ENCODE measurements at regions not wholly inside any gene's neighbourhood (a gene's known extent, or its start where the extent isn't known, plus 50 kb on each side); places are given as distances from the start of the nearest gene placed in this dataset.

DNA sequence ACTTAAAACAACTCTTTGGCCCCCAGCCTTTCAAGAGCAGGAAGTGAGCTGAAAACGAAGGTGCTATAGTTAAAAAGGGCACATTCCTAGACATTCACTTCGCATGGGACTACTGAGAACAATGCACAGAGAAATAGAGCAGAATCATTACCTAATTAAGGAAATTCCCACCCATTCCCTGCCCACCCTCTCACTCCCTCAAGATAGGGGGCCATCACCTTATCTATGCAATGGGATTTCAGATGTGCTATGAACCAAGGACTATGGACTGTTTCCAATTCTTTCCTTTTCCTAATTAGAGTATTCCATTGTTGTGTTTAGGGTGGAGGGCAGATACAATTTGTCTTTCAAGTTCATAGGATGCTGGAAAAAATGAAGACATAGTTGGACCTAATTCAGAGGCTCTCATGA lies 476.8 kb downstream of the CETN3 start:
- ChIA-PET POLR2A (no interaction called here), CTCF (no interaction called here)
- no peaks in the 10 kb centered on the region for H3K27me3 Mint-ChIP-seq
- H3K4me3 Mint-ChIP-seq = no peak overlapping the region
- DNase-seq = no peak
- H3K4me1 Mint-ChIP-seq (ENCODE audit: low read depth) = no peaks in the 10 kb centered on the region
- peaks cover 2% of the 10 kb centered on the region for H3K9me3 Mint-ChIP-seq
- no peaks in the 10 kb centered on the region for H3K36me3 Mint-ChIP-seq
- no peak overlapping the region for H3K27ac Mint-ChIP-seq
- intact Hi-C loops (cut with micrococcal nuclease) = no loop called here

DNA sequence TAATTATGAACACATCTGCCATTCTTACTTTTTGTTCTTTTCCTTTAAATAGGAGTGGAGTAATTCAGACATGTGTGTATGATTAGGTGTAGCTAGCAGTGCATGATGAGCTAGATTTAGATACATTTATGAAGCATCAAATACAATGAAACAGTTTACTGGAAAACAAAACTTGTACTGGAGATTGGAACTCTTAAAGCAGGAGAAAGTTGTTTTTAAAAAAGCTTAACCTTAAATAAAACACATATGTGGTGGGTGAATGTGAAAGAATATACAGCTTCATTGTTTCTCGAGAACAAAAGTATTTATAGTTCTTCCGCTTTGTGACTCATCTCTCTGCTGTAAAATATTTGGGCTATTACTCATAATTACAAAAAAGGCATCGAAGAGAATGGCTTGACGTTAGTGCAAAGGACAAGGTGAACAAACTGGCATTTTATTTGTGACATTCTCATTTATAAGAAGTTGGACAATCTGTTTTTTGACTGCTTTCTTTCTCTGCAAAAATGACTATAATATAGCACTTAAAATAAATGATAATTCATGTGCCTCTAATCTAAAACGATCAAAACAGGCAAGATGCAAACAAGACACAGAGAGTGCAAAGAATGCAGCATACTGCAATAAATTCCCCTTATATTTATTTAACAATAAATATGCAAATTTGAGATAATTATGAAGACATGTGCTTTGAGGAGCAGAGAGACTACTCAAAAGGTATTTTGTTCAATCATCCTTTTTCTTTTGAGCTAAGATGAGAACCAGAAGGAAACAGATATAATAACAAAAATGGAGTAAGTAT lies 478.8 kb downstream of the CETN3 start:
- POLR2A ChIA-PET = no interaction called here
- Mint-ChIP-seq H3K27ac (no peak overlapping the region), H3K36me3 (no peaks in the 10 kb centered on the region), H3K4me1 (ENCODE audit: low read depth) (no peaks in the 10 kb centered on the region), H3K27me3 (no peaks in the 10 kb centered on the region), H3K4me3 (no peak overlapping the region), H3K9me3 (peaks cover 2% of the 10 kb centered on the region)
- CTCF ChIA-PET = no interaction called here
- no peak for DNase-seq
- intact Hi-C loops (cut with micrococcal nuclease) = no loop called here

- Mint-ChIP-seq H3K9me3 (peaks cover 2% of the 10 kb centered on the region), H3K4me3 (no peak overlapping the region), H3K4me1 (ENCODE audit: low read depth) (no peaks in the 10 kb centered on the region), H3K27me3 (no peaks in the 10 kb centered on the region), H3K36me3 (no peaks in the 10 kb centered on the region), H3K27ac (no peak overlapping the region)
- ChIA-PET CTCF (no interaction called here), POLR2A (no interaction called here)
- intact Hi-C loops (cut with micrococcal nuclease) = no loop called here
- DNase-seq = no peak
Measured at GRCh38 chr5:89929834-89930233, 479.7 kb downstream of the CETN3 start.

- intact Hi-C loops (cut with micrococcal nuclease) = no loop called here
- ChIA-PET CTCF (no interaction called here), POLR2A (no interaction called here)
- Mint-ChIP-seq H3K36me3 (no peaks in the 10 kb centered on the region), H3K27ac (no peak overlapping the region), H3K4me1 (ENCODE audit: low read depth) (no peaks in the 10 kb centered on the region), H3K27me3 (no peaks in the 10 kb centered on the region), H3K4me3 (no peak overlapping the region), H3K9me3 (peaks cover 2% of the 10 kb centered on the region)
- no peak for DNase-seq
Measured at GRCh38 chr5:89929173-89929572, 480.4 kb downstream of the CETN3 start.

DNA sequence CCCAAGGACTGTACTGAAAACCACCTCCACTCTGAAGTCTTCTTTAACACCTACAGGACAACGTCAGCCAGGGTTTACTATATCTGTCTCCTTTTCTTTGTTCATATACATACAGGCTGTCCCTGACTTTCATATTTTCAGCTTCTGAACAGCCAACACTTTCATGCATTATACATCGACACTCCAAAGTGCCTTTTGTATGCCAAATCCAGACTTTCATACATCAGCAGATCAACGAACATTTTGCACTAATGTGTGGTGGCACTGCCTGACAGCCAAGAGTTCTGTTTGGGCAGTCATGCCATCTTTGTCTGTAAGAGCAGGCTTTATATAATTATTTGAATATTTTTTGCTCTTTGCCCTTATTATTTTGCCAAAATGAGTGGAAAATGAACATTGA lies 487.4 kb downstream of the CETN3 start:
- Mint-ChIP-seq H3K27me3 (no peaks in the 10 kb centered on the region), H3K9me3 (no peaks in the 10 kb centered on the region), H3K4me3 (no peak overlapping the region), H3K4me1 (ENCODE audit: low read depth) (no peaks in the 10 kb centered on the region), H3K27ac (no peak overlapping the region), H3K36me3 (no peaks in the 10 kb centered on the region)
- CTCF ChIA-PET = no interaction called here
- POLR2A ChIA-PET = no interaction called here
- no peak for DNase-seq
- intact Hi-C loops (cut with micrococcal nuclease) = no loop called here

GRCh38 chr5:89917112-89917511 lies 492.4 kb downstream of the CETN3 start:
- Mint-ChIP-seq H3K9me3 (no peaks in the 10 kb centered on the region), H3K27me3 (no peaks in the 10 kb centered on the region), H3K36me3 (no peaks in the 10 kb centered on the region), H3K4me1 (ENCODE audit: low read depth) (no peaks in the 10 kb centered on the region), H3K27ac (no peak overlapping the region), H3K4me3 (no peak overlapping the region)
- DNase-seq = no peak
- intact Hi-C loops (cut with micrococcal nuclease) = no loop called here
- ChIA-PET CTCF (no interaction called here), POLR2A (no interaction called here)

- Mint-ChIP-seq H3K4me3 (no peak overlapping the region), H3K9me3 (no peaks in the 10 kb centered on the region), H3K4me1 (ENCODE audit: low read depth) (no peaks in the 10 kb centered on the region), H3K27me3 (no peaks in the 10 kb centered on the region), H3K27ac (no peak overlapping the region), H3K36me3 (no peaks in the 10 kb centered on the region)
- CTCF ChIA-PET = no interaction called here
- intact Hi-C loops (cut with micrococcal nuclease) = no loop called here
- DNase-seq = no peak
- POLR2A ChIA-PET = no interaction called here
Measured at GRCh38 chr5:89916131-89916530, 493.4 kb downstream of the CETN3 start.

DNA sequence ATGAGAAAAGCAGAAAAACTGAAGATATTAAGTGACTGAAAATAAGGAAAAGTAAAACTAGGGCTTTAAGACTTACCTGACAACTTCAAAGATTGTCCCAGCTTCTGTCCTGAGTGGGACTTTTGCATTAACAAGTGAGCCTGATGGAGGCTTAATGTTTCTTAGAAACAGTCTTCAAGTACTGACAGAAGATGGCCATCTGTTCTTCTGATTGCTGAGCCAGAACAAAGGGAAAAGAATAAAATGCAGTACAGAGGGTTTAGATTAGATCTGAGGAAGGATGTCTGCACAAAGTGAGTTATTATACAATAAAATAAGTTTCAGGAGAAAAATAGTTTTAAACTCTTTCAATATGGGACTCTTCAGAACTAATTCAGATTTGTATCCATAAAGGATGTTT lies 500.7 kb downstream of the CETN3 start:
- Mint-ChIP-seq H3K4me1 (ENCODE audit: low read depth) (no peaks in the 10 kb centered on the region), H3K4me3 (no peak overlapping the region), H3K9me3 (peaks cover 10% of the 10 kb centered on the region), H3K27ac (no peak overlapping the region), H3K27me3 (no peaks in the 10 kb centered on the region), H3K36me3 (no peaks in the 10 kb centered on the region)
- intact Hi-C loops (cut with micrococcal nuclease) = no loop called here
- ChIA-PET POLR2A (no interaction called here), CTCF (no interaction called here)
- no peak for DNase-seq

DNA sequence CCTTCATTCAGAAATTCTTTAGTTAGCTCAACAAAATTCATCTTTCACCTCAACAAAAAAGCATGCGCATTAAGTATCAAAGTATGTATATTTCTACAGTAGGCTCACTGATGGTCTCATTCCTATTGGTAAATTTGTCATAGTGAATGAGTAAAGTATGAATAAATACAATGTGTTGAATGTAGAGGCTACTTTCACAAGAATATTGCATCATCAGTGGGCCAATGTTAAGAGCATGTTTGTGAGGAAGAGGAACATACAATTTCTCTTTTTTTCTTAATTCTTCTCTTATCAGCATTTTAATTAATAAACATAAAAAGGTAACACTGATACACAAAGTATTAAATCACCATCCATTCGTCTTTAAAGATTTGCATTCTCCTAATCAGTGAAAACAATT lies 505.1 kb downstream of the CETN3 start:
- Mint-ChIP-seq H3K4me1 (ENCODE audit: low read depth) (no peaks in the 10 kb centered on the region), H3K4me3 (no peak overlapping the region), H3K36me3 (no peaks in the 10 kb centered on the region), H3K27ac (no peak overlapping the region), H3K27me3 (no peaks in the 10 kb centered on the region), H3K9me3 (peaks cover 16% of the 10 kb centered on the region)
- ChIA-PET CTCF (no interaction called here), POLR2A (no interaction called here)
- no peak for DNase-seq
- intact Hi-C loops (cut with micrococcal nuclease) = no loop called here

DNA sequence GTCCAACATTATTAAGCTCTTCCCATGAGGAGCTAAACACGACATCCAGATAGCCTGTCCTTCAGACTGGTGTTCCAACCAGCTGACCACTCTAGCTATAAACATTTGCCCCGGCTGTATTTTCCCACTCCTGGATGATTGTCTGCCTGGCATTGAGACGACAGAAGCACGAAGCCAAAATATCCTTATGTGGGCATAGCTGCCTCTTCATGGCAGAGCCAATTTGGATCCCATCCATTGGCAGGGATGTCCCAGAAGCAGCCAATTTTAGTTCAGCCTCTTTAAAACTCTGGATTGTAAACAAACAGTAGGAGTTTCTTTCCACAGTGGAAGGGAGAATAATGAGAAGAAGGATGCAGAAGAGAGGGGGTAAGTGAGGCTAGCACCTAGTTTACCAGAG lies 507.6 kb downstream of the CETN3 start:
- H3K27ac Mint-ChIP-seq = no peak overlapping the region
- H3K27me3 Mint-ChIP-seq = no peaks in the 10 kb centered on the region

GRCh38 chr5:89901346-89901745 lies 508.2 kb downstream of the CETN3 start:
- Mint-ChIP-seq H3K27me3 (no peaks in the 10 kb centered on the region), H3K9me3 (peaks cover 16% of the 10 kb centered on the region), H3K4me1 (ENCODE audit: low read depth) (no peaks in the 10 kb centered on the region), H3K36me3 (no peaks in the 10 kb centered on the region), H3K4me3 (no peak overlapping the region), H3K27ac (no peak overlapping the region)
- intact Hi-C loops (cut with micrococcal nuclease) = no loop called here
- ChIA-PET CTCF (no interaction called here), POLR2A (no interaction called here)
- DNase-seq = no peak

More for the DNA sequence above, 507.6 kb downstream of the CETN3 start:
- H3K36me3 Mint-ChIP-seq = no peaks in the 10 kb centered on the region
- H3K4me1 Mint-ChIP-seq (ENCODE audit: low read depth) = no peaks in the 10 kb centered on the region
- ChIA-PET POLR2A (no interaction called here), CTCF (interaction anchor here (0.5 kb wide), 1 partner anchor 48 kb away, joined by 4 read pairs; no protein-coding TSS in a partner anchor)
- peaks cover 15% of the 10 kb centered on the region for H3K9me3 Mint-ChIP-seq
- intact Hi-C loops (cut with micrococcal nuclease) = no loop called here
- no peak overlapping the region for H3K4me3 Mint-ChIP-seq
- DNase-seq = no peak

GRCh38 chr5:89900346-89900745 lies 509.2 kb downstream of the CETN3 start:
- ChIA-PET POLR2A (no interaction called here), CTCF (no interaction called here)
- intact Hi-C loops (cut with micrococcal nuclease) = no loop called here
- DNase-seq = no peak
- Mint-ChIP-seq H3K9me3 (peaks cover 14% of the 10 kb centered on the region), H3K4me3 (no peak overlapping the region), H3K27ac (no peak overlapping the region), H3K36me3 (no peaks in the 10 kb centered on the region), H3K27me3 (no peaks in the 10 kb centered on the region), H3K4me1 (ENCODE audit: low read depth) (no peaks in the 10 kb centered on the region)

- CTCF ChIA-PET = no interaction called here
Measured at GRCh38 chr5:89899559-89899958, 510.0 kb downstream of the CETN3 start.

More at GRCh38 chr5:89899559-89899958, 510.0 kb downstream of the CETN3 start:
- Mint-ChIP-seq H3K27ac (no peak overlapping the region), H3K4me3 (no peak overlapping the region), H3K4me1 (ENCODE audit: low read depth) (no peaks in the 10 kb centered on the region), H3K36me3 (no peaks in the 10 kb centered on the region), H3K27me3 (no peaks in the 10 kb centered on the region), H3K9me3 (peaks cover 16% of the 10 kb centered on the region)
- POLR2A ChIA-PET = no interaction called here
- intact Hi-C loops (cut with micrococcal nuclease) = no loop called here
- no peak for DNase-seq
